Mesenchymal stem cell (in vitro differentiated cells and primary cell): ENCODE measurements at regions not wholly inside any gene's neighbourhood (a gene's known extent, or its start where the extent isn't known, plus 50 kb on each side); places are given as distances from the start of the nearest gene placed in this dataset.

ENCODE experiments used
- DNase-seq: peaks from one replicate; pipeline ENCODE4 v3.0.0-alpha.2; 2013
- H2AFZ ChIP-seq: one replicate; pipeline ENCODE4 v1.6.1; 2013; ENCODE audit warnings: low read depth, mild to moderate bottlenecking, control low read depth, inconsistent platforms, low read length, moderate library complexity
- H2AK5ac ChIP-seq: 2 replicates; pipeline ENCODE4 v1.6.1; 2013; ENCODE audit warnings: low read length, moderate library complexity, mild to moderate bottlenecking, inconsistent platforms; ENCODE audit not compliant: severe bottlenecking
- H2BK120ac ChIP-seq: one replicate; pipeline ENCODE4 v1.6.1; 2013; ENCODE audit warnings: low read depth, mild to moderate bottlenecking, inconsistent platforms, low read length, moderate library complexity
- H2BK12ac ChIP-seq, 2 experiments: one replicate each; pipeline ENCODE4 v1.6.1; 2013; ENCODE audit warnings: inconsistent platforms in 2 of 2, low read length in 2 of 2, mild to moderate bottlenecking in 2 of 2, moderate library complexity in 2 of 2, control low read depth in 1 of 2
- H2BK15ac ChIP-seq: one replicate; pipeline ENCODE4 v1.6.1; 2013; ENCODE audit warnings: mild to moderate bottlenecking, low read depth, inconsistent platforms; ENCODE audit not compliant: poor library complexity, severe bottlenecking
- H2BK5ac ChIP-seq: 2 replicates; pipeline ENCODE4 v1.6.1; 2013; ENCODE audit warnings: low read depth, mild to moderate bottlenecking, low read length, control low read depth, inconsistent platforms; ENCODE audit not compliant: poor library complexity, severe bottlenecking
- H3K14ac ChIP-seq, 2 experiments: one replicate each; pipeline ENCODE4 v1.6.1; 2013; ENCODE audit warnings: inconsistent platforms in 2 of 2, low read length in 2 of 2, control low read depth in 1 of 2, mild to moderate bottlenecking in 1 of 2, moderate library complexity in 1 of 2
- H3K18ac ChIP-seq, 2 experiments: one replicate each; pipeline ENCODE4 v1.6.1; 2013; ENCODE audit warnings: inconsistent platforms in 2 of 2, low read length in 2 of 2, control low read depth in 1 of 2, low read depth in 1 of 2, mild to moderate bottlenecking in 1 of 2
- H3K23ac ChIP-seq, 2 experiments: one replicate each; pipeline ENCODE4 v1.6.1; 2013; ENCODE audit warnings: inconsistent platforms in 2 of 2, low read length in 2 of 2, mild to moderate bottlenecking in 2 of 2, moderate library complexity in 2 of 2, control low read depth in 1 of 2
- H3K27ac ChIP-seq: 2 replicates; pipeline ENCODE4 v1.5.1; 2013; ENCODE audit warnings: mild to moderate bottlenecking, moderate library complexity, low read length, control low read depth, inconsistent platforms; ENCODE audit not compliant: poor library complexity, severe bottlenecking
- H3K27me3 ChIP-seq, 2 experiments: 2 replicates each; pipeline versions ENCODE4 v1.6.1 to v1.7.0; 2013; ENCODE audit warnings: low read length in 2 of 2, mild to moderate bottlenecking in 2 of 2, moderate library complexity in 2 of 2, control low read depth in 1 of 2, inconsistent platforms in 1 of 2; ENCODE audit not compliant: control insufficient read depth in 1 of 2, insufficient read depth in 1 of 2
- H3K36me3 ChIP-seq, 2 experiments: 2 replicates each; pipeline versions ENCODE4 v1.6.1 to v1.7.0; 2013; ENCODE audit warnings: low read length in 2 of 2, control low read depth in 1 of 2, inconsistent platforms in 1 of 2, low read depth in 1 of 2, mild to moderate bottlenecking in 1 of 2; ENCODE audit not compliant: insufficient read depth in 2 of 2, control insufficient read depth in 1 of 2
- H3K4ac ChIP-seq, 2 experiments: one replicate each; pipeline ENCODE4 v1.6.1; 2013; ENCODE audit warnings: inconsistent platforms in 2 of 2, low read length in 2 of 2, mild to moderate bottlenecking in 2 of 2, moderate library complexity in 2 of 2, control low read depth in 1 of 2, low read depth in 1 of 2
- H3K4me1 ChIP-seq: 2 replicates; pipeline ENCODE4 v1.6.1; 2013; ENCODE audit warnings: low read depth, low read length, control low read depth; ENCODE audit not compliant: control insufficient read depth, insufficient read depth
- H3K4me2 ChIP-seq: 2 replicates; pipeline ENCODE4 v1.6.1; 2013; ENCODE audit warnings: low read length, mild to moderate bottlenecking, inconsistent platforms; ENCODE audit not compliant: poor library complexity, severe bottlenecking
- H3K4me3 ChIP-seq, 2 experiments: 2 replicates each; pipeline versions ENCODE4 v1.5.1 to v1.7.0; 2013; ENCODE audit warnings: low read length in 2 of 2, mild to moderate bottlenecking in 2 of 2, control low read depth in 1 of 2, low read depth in 1 of 2; ENCODE audit not compliant: insufficient read depth in 1 of 2
- H3K79me1 ChIP-seq: replicated peaks from 2 replicates; pipeline ENCODE4 v1.6.1; 2013; ENCODE audit warnings: mild to moderate bottlenecking, control low read depth, low read length, inconsistent platforms; ENCODE audit not compliant: poor library complexity, severe bottlenecking
- H3K9ac ChIP-seq: 2 replicates; pipeline ENCODE4 v1.7.0; 2013; ENCODE audit warnings: mild to moderate bottlenecking, low read length, moderate library complexity
- H3K9me3 ChIP-seq: 2 replicates; pipeline ENCODE4 v1.7.0; 2013; ENCODE audit warnings: mild to moderate bottlenecking, low read length; ENCODE audit not compliant: control insufficient read depth
- H4K8ac ChIP-seq: one replicate; pipeline ENCODE4 v1.6.1; 2013; ENCODE audit warnings: inconsistent platforms, mild to moderate bottlenecking, low read length, moderate library complexity
- H4K91ac ChIP-seq: one replicate; pipeline ENCODE4 v1.6.1; 2013; ENCODE audit warnings: mild to moderate bottlenecking, low read length, inconsistent platforms
- WGBS: methylation state at CpG from one replicate; pipeline ENCODE4 v1.1.7; 2013; ENCODE audit warnings: mixed read lengths; 5-methylcytosine and 5-hydroxymethylcytosine counted together

DNA sequence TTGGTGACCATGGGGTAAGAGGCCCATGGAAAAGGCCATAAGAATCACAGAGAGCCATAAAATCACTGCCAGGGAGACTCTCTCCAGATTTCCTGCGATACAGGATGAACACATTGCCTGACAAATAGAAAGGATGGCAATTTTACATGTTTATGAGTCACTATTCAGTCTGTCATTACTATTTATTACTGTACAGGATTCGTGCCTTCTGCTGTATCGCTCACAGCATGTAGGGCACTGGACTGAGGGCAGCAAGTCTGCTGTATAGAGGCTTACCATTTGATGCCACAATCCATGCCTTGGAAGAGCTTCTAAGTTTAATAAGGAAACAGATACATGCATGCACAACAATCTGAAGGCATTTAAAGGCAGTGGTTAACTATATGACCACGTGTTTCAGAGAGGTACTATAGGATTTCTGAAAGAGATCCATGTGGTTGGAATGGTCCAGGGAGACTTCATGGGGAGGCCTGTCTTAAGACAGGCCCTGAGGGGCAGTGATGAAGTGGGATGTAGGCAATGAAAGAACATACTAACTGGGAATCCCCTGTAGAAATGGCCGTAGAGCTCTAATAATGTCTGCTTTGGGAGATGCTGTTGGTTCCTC is 702.4 kb upstream of the RAB6C start:
- 47% methylated on average over 4 of the region's 5 CpGs for WGBS
- H2BK15ac ChIP-seq, result no peak overlapping the region
- H3K4me2 ChIP-seq, result no peak overlapping the region
- no peak overlapping the region for H2BK12ac ChIP-seq
- no peak overlapping the region for H3K18ac ChIP-seq
- no peak overlapping the region for H2BK120ac ChIP-seq
- no peak overlapping the region for H3K9ac ChIP-seq
- no peak overlapping the region for H3K27ac ChIP-seq
- no peak overlapping the region for H4K8ac ChIP-seq
- no peak overlapping the region for H3K14ac ChIP-seq
- H3K4me3 ChIP-seq, result no peak overlapping the region
- no peaks in the 10 kb centered on the region for H3K27me3 ChIP-seq
- H4K91ac ChIP-seq, result no peak overlapping the region
- H3K9me3 ChIP-seq, result peaks cover 11% of the 10 kb centered on the region
- H2AFZ ChIP-seq, result no peak overlapping the region
- no peak overlapping the region for H3K4ac ChIP-seq
- no peak overlapping the region for H3K23ac ChIP-seq
- no peak overlapping the region for H2BK5ac ChIP-seq
- H3K79me1 ChIP-seq, result no peaks in the 10 kb centered on the region
- no peaks in the 10 kb centered on the region for H3K36me3 ChIP-seq
- DNase-seq, result peak; percentile 47
- no peak overlapping the region for H2AK5ac ChIP-seq
- H3K4me1 ChIP-seq, result no peaks in the 10 kb centered on the region

DNA sequence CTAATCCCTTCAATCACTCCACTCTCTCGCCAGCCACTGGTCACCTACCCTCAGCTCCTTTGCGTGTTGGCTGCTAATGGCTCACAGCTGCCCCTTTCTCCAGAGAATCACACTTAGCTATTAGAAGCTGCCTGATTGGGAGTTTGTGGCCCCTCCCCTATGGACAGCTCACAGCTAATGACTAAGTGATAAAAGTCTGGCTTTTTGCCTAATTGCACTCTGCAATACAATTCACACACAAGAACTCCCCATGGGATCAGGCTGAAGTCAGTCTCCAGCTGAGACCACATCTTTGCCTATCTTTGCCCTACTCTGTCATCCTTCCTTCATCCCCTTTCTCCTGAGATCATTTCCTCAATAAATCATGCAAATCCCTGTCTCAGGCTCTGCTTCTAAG is 701.9 kb upstream of the RAB6C start:
- DNase-seq, result peak; percentile 84
- Histone ChIP-seq H2BK120ac (no peak overlapping the region), H3K4ac (no peak overlapping the region), H3K14ac (no peak overlapping the region), H3K79me1 (no peaks in the 10 kb centered on the region), H3K36me3 (no peaks in the 10 kb centered on the region), H3K9ac (no peak overlapping the region), H3K18ac (no peak overlapping the region), H3K27me3 (no peaks in the 10 kb centered on the region), H4K8ac (no peak overlapping the region), H2BK12ac (no peak overlapping the region), H4K91ac (no peak overlapping the region), H3K23ac (no peak overlapping the region), H2BK15ac (no peak overlapping the region), H3K4me3 (no peak overlapping the region), H2AFZ (no peak overlapping the region), H2AK5ac (no peak overlapping the region), H2BK5ac (no peak overlapping the region), H3K4me1 (no peaks in the 10 kb centered on the region), H3K9me3 (peaks cover 11% of the 10 kb centered on the region), H3K4me2 (no peak overlapping the region), H3K27ac (no peak overlapping the region)
- 39% methylated on average over 2 of the region's 2 CpGs for WGBS

DNA sequence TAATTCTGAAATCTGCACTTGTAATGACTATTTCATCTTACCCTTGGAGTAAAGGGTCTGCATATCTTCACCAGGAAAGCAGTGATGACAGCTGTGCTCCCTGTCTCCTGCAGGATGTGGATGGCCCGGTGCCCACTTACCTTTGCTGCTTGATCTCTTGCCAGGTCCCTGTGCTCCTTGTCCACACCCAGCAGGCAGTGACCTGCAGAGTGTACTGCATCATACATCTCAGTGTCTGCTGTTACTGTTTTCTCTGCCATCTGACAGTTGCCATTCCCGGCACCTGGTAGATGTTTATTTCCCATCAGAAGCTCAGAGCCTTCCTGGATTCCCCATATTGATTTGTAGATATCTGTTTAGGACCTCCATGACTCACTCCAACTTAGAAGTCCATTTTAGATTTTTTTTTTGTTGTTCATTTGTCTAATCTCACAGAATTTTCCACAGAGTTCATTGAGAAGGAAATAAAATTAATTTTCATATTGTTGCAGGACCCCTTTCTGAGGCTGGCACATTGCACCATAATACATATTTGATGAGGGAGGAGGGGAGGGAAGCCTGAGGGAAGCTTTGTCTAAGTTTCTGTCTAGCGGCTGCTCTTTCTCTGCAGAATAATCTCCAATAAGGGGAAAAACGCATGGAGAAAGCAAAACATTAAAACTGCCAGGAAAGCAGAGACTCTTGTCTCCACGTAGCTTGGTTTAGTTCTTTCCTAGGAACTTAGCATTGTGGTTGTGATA is 697.5 kb upstream of the RAB6C start:
- H3K9ac ChIP-seq, result no peak overlapping the region
- no peak overlapping the region for H3K27ac ChIP-seq
- no peak overlapping the region for H3K23ac ChIP-seq
- H3K14ac ChIP-seq, result no peak overlapping the region
- no peak overlapping the region for H3K18ac ChIP-seq
- H4K8ac ChIP-seq, result no peak overlapping the region
- no peak overlapping the region for H3K4me2 ChIP-seq
- H3K79me1 ChIP-seq, result no peaks in the 10 kb centered on the region
- H2BK120ac ChIP-seq, result no peak overlapping the region
- H3K4me3 ChIP-seq, result no peak overlapping the region
- H2BK12ac ChIP-seq, result no peak overlapping the region
- H2AK5ac ChIP-seq, result no peak overlapping the region
- H3K4ac ChIP-seq, result no peak overlapping the region
- H2AFZ ChIP-seq, result no peak overlapping the region
- H3K27me3 ChIP-seq, result no peaks in the 10 kb centered on the region
- no peak overlapping the region for H2BK15ac ChIP-seq
- 85% methylated on average over 5 of the region's 5 CpGs for WGBS
- no peak overlapping the region for H2BK5ac ChIP-seq
- H3K36me3 ChIP-seq, result no peaks in the 10 kb centered on the region
- peaks cover 11% of the 10 kb centered on the region for H3K9me3 ChIP-seq
- no peak for DNase-seq
- no peak overlapping the region for H4K91ac ChIP-seq
- no peaks in the 10 kb centered on the region for H3K4me1 ChIP-seq

DNA sequence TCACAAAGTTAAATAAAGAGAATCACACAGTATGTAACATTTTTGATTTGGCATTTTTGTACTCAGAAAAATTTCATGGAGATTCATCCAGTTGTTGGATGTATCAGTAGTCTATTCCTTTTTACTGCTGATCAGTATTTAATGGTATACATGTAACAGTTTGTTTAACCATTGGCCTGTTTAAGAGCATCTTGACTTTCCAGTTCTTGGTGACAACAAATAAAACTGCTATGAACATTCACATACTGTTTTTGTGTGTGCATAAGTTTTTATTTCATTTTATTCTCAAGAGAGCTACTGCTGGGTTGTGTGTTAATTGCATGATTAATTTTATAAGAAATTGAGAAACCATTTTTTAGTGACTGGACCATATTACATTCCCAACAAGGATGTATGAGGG is 694.5 kb upstream of the RAB6C start:
- no peak overlapping the region for H3K4me3 ChIP-seq
- H3K4me2 ChIP-seq, result no peak overlapping the region
- no peaks in the 10 kb centered on the region for H3K27me3 ChIP-seq
- H3K18ac ChIP-seq, result no peak overlapping the region
- H3K23ac ChIP-seq, result no peak overlapping the region
- H4K8ac ChIP-seq, result no peak overlapping the region
- no peak for DNase-seq
- peaks cover 4% of the 10 kb centered on the region for H3K9me3 ChIP-seq
- no peak overlapping the region for H3K4ac ChIP-seq
- H2BK12ac ChIP-seq, result no peak overlapping the region
- H2BK120ac ChIP-seq, result no peak overlapping the region
- H2AK5ac ChIP-seq, result no peak overlapping the region
- no peak overlapping the region for H3K9ac ChIP-seq
- no peak overlapping the region for H2AFZ ChIP-seq
- H3K79me1 ChIP-seq, result no peaks in the 10 kb centered on the region
- H2BK5ac ChIP-seq, result no peak overlapping the region
- H3K14ac ChIP-seq, result no peak overlapping the region
- H4K91ac ChIP-seq, result no peak overlapping the region
- H2BK15ac ChIP-seq, result no peak overlapping the region
- H3K36me3 ChIP-seq, result no peaks in the 10 kb centered on the region
- H3K27ac ChIP-seq, result no peak overlapping the region
- H3K4me1 ChIP-seq, result no peaks in the 10 kb centered on the region
